ENCODE measurements at regions not wholly inside any gene's neighbourhood (a gene's known extent, or its start where the extent isn't known, plus 50 kb on each side); places are given as distances from the start of the nearest gene placed in this dataset.

- no peaks in the 10 kb centered on the region for H3K79me2 ChIP-seq (ENCODE audit: insufficient read depth)
- no peaks in the 10 kb centered on the region for H3K4me1 ChIP-seq (ENCODE audit: control insufficient read depth in 1 of 2, insufficient read depth in 2 of 2, low read depth in 1 of 2, low read length in 1 of 2)
- H3K9me2 ChIP-seq, result no peaks in the 10 kb centered on the region
- H3K9me3 ChIP-seq, result no peaks in the 10 kb centered on the region
- no peak overlapping the region for H2AFZ ChIP-seq (ENCODE audit: low read depth)
- no peak for TF ChIP-seq IRF3 (IDR thresholded peaks at IDR 0.05; ENCODE audit: low read depth, low read length)
- no peak for TF ChIP-seq MEF2A (IDR thresholded peaks at IDR 0.05; ENCODE audit: borderline replicate concordance, low read depth)
- no peak for TF ChIP-seq JUND (IDR thresholded peaks at IDR 0.05)
- TF ChIP-seq RCOR1 (IDR thresholded peaks at IDR 0.05; ENCODE audit: low read length), result no peak
- no peak for TF ChIP-seq RFX5 (IDR thresholded peaks at IDR 0.05; ENCODE audit: low read length)
- TF ChIP-seq SIN3A (IDR thresholded peaks at IDR 0.05; ENCODE audit: borderline replicate concordance, low read depth, low read length), result no peak
- TF ChIP-seq FOXJ3 (CRISPR knock-in tag; IDR thresholded peaks at IDR 0.05), result no peak
- TF ChIP-seq EZH2phosphoT487 (IDR thresholded peaks at IDR 0.05; ENCODE audit: borderline replicate concordance, low read depth), result no peak
- no peak for TF ChIP-seq MAX (IDR thresholded peaks at IDR 0.05; ENCODE audit: low read depth)
- TF ChIP-seq MXI1 (IDR thresholded peaks at IDR 0.05; ENCODE audit: low read depth, low read length), result no peak
- TF ChIP-seq TAF1 (IDR thresholded peaks at IDR 0.05; ENCODE audit: borderline replicate concordance, low read depth, low read length), result no peak
- no peak for TF ChIP-seq REST (IDR thresholded peaks at IDR 0.05; ENCODE audit: low read depth, low read length)
- no peak for TF ChIP-seq USF1 (IDR thresholded peaks at IDR 0.05; ENCODE audit: borderline replicate concordance, low read depth)
- no peak for TF ChIP-seq NFIC (IDR thresholded peaks at IDR 0.05; ENCODE audit: borderline replicate concordance)
- TF ChIP-seq TCF12 (IDR thresholded peaks at IDR 0.05), result no peak
- no peak overlapping the region for H3K4me2 ChIP-seq
- H3K9ac ChIP-seq, result no peak overlapping the region
- no peak for DNase-seq
- POLR2A ChIA-PET, result no interaction called here
- no peaks in the 10 kb centered on the region for H4K20me1 ChIP-seq (ENCODE audit: insufficient read depth)
- no peaks in the 10 kb centered on the region for H3K36me3 ChIP-seq (replicated peaks in 1 of 2; ENCODE audit: control insufficient read depth in 1 of 2, insufficient read depth in 2 of 2, low read length in 1 of 2)
- H3K27me3 ChIP-seq (ENCODE audit: insufficient read depth), result no peaks in the 10 kb centered on the region
- 7% methylated on average over 1 of the region's 1 CpG for WGBS (ENCODE audit: low lambda C conversion rate)
- H3K4me3 ChIP-seq (ENCODE audit: low read depth in 2 of 2, low read length in 1 of 2), result no peak overlapping the region
- no peaks in the 10 kb centered on the region for H3F3A ChIP-seq (replicated peaks; ENCODE audit: insufficient read depth)
- no peak overlapping the region for H3K27ac ChIP-seq (ENCODE audit: low read depth in 2 of 2, low read length in 1 of 2)
- CTCF ChIA-PET, result no interaction called here
These were observed 168.0 kb downstream of the OTOR start for GRCh38 chr20:16916165-16916564.

All from SK-N-SH (cell line).